GM21447 (cell line): ENCODE measurements at regions not wholly inside any gene's neighbourhood (a gene's known extent, or its start where the extent isn't known, plus 50 kb on each side); places are given as distances from the start of the nearest gene placed in this dataset.
A peak's percentile ranks its signal among the peaks of the same experiment; 100 is the strongest.
"Not testable (repeated sequence)": the region's sequence is repeated elsewhere in the genome, so short reads cannot be mapped to it uniquely, and the experiment has no call there.

Experiments
- ATAC-seq: cut with Tn5 transposase; IDR thresholded peaks from one replicate; pipeline ENCODE4 v1.9.1; 2021; ENCODE audit not compliant: unreplicated experiment

DNA sequence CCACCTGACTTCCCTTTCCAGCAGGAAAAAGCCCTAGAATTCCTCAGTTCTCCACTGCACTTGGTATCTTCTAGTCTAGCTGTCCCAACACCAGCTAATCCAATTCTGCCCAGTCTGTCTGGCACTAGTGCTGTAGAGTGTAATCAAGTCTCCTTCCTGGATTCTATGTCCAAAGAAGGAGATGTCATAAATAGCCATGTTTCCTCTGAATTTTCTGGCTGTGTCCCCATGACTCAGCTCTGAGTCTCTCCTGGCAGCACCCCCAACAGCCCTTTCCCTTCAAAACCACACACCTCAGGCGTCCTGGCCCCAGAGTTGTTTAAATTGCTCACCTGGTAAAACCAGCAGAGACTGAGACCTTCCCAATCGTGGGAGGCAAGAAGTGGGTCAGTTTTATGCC, 197.2 kb downstream of the GRXCR1 start:
- ATAC-seq, result no peak

DNA sequence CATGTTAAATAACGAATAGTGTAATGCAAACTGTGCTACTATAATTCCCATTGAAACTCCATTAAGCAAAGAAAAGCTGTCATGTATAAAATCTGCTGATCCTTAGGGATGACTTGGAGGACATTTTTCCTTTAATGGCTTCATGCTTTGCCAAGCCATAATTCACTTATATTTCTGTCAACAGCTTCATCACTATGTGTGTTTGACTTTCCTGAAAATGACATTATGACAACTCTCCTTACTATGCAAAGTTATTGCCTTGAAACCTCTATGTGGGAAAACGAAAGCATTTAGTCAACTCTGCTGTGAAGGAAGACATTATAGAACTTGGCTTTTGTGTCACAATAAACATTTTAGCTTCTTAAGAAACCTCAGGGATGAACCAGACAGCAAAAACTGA, 210.5 kb downstream of the GRXCR1 start:
- no peak for ATAC-seq

GRCh38 chr4:43112139-43112538, 219.6 kb downstream of the GRXCR1 start:
- ATAC-seq, result no peak

DNA sequence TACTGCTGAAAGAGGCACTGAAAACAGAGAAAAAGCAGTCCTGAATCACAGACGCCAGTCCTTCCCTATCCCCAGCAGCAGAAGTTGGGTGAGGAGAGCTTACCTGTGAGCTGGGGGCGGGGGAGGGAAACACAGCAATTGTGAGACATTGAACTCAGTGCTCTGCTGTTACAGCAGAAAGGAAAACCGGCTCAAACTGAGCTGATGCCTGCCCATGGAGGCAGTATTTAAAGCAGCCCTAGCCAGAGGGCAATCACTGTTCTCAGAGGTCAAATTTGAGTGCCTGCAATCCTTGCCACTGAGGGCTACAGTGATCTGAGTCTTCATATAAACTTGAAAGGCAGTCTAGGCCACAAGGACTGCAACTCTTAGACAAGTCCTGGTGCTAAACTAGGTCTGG, 220.7 kb downstream of the GRXCR1 start:
- ATAC-seq, result no peak

GRCh38 chr4:43126595-43126994, 234.1 kb downstream of the GRXCR1 start:
- ATAC-seq, result no peak

- ATAC-seq, result no peak
Observed at GRCh38 chr4:43130228-43131021, 237.9 kb downstream of the GRXCR1 start.

- ATAC-seq, result peak; percentile 92
Observed at GRCh38 chr4:43132010-43132582, 239.6 kb downstream of the GRXCR1 start.

GRCh38 chr4:43133566-43133965, 241.1 kb downstream of the GRXCR1 start:
- no peak for ATAC-seq

DNA sequence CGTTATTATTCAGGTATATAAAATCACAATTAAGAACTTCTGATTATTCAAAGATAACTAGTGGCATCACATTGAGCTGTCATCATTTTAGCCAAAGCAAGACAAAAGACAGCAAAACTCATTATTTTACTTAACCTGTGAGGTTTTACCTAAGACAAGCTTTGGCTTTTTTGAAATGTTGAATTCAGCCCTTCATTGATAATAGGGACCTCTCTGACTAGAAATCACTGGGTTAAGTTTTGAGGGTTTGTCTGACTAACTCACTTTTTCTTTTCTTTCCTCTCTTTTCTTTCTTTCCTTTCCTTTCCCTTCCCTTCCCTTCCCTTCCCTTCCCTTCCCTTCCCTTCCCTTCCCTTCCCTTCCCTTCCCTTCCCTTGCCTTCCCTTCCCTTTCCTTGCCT, 244.2 kb downstream of the GRXCR1 start:
- no peak for ATAC-seq

DNA sequence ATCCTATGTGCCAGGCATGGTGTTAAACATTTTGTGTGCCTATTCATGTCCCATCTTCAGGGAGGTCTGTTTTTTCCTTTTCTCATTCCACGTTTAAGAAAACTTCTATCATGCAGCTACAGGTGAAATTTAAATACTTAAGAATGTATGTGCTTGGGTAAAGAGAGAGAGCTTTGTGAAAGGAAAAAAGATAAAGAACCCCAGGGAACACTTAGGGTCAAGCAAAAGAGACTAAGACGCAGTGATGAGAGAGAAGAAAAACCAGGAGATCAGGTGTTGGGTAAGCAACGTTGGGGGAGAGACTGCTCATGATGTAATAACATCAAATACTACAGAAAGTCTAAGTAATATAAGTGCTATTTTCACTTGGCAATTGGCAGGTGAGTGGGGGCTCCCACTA, 253.7 kb downstream of the GRXCR1 start:
- no peak for ATAC-seq

DNA sequence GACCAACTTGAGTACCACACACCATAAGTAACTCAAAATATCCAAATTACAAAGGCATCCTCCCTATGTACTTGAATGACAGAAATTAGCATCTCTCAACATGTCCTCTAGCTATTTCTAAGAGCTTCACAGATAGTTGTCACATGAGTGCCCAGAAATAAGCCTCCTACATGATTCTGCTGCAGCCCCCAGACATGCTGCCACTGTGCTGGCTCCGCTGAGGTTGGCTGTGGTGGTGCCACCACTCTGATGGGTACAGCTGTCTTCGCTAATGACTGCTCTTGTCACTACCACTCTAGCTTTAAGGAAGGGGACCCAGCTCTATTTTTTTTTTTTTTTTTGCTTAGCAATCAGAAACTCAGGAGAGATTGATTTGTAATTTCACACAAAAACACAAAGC, 256.0 kb downstream of the GRXCR1 start:
- ATAC-seq, result no peak

GRCh38 chr4:43163101-43163792, 270.7 kb downstream of the GRXCR1 start:
- ATAC-seq, result no peak

GRCh38 chr4:43189741-43190140, 297.2 kb downstream of the GRXCR1 start:
- no peak for ATAC-seq

- ATAC-seq, result not testable (repeated sequence)
Observed at GRCh38 chr4:43212576-43212975, 320.1 kb downstream of the GRXCR1 start.

- no peak for ATAC-seq
Observed at GRCh38 chr4:43223820-43224219, 331.3 kb downstream of the GRXCR1 start.

DNA sequence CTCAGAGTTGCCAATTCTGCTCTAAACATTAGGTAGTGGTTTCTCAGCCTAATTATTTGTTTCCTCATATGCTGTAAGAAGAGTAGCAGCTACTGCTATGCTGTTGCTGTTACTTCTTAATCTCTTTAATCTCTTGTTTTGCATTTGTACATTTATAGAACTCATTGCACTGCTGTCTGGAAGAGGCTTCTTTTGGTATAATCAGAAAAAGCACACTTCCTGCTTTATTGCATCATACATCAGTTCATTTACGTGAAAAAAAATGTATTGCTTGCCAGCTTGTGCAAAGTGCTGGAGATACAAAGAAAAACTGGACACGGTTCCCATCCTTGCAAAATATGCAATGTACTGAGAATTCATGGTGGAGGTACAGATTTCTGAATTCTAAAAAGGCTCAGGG, 332.0 kb downstream of the GRXCR1 start:
- no peak for ATAC-seq

DNA sequence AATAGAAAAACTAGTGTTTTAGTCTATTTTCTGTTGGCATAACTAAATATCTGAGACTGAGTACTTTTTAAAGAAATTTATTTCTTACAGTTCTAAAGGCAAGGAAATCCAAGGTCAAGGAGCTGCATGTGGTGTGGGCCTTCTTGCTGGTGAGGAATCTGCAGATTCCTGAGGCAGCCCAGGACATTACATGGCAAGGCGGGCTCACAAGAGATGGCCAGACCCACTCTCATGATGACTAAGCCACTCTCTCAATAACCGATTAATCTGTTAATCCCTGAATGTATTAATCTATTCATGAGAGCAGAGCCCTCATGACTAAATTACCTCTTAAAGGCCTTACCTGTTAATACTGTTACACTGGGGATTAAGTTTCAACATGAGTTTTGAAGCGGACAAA, 340.8 kb downstream of the GRXCR1 start:
- ATAC-seq, result no peak

- no peak for ATAC-seq
Observed at GRCh38 chr4:43234626-43235415, 342.3 kb downstream of the GRXCR1 start.

- no peak for ATAC-seq
Observed at GRCh38 chr4:43238008-43238407, 345.5 kb downstream of the GRXCR1 start.

- no peak for ATAC-seq
Observed at GRCh38 chr4:43238585-43238984, 346.1 kb downstream of the GRXCR1 start.

DNA sequence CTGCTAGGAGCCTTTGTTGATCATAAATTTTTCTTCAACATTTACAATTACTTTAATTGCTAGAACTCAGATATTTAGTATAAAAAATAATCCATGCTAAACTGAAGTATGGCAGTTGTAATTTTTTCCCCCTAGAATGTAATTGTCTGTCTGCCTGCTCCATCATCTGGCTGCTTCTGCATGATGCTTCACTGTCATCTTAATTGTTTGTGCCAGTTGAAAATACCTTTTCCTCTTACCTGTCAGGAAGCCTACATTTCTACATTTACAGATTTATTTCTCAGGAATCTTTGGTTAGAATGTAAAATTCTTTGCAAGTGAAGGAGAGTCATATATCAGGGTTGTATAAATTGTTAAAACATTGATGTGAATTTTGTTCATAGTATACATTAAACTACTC, 348.6 kb downstream of the GRXCR1 start:
- ATAC-seq, result no peak
